Right lobe of liver (tissue), 6 donors: ENCODE measurements at regions not wholly inside any gene's neighbourhood (a gene's known extent, or its start where the extent isn't known, plus 50 kb on each side); places are given as distances from the start of the nearest gene placed in this dataset.

Experiments
- ATAC-seq, 4 donors: fragments of 200-7000 bp; cut with Tn5 transposase; one replicate each; pipeline ENCODE4 v1.9.1; 2020; ENCODE audit warnings: mild to moderate bottlenecking in 4 of 4, moderate library complexity in 4 of 4
- DNase-seq, 3 donors: peaks; one replicate each; pipeline ENCODE4 v3.0.0-alpha.2; 2020
- H3K27ac ChIP-seq, 3 donors: fragments of 200-600 bp; one replicate each; pipeline ENCODE4 v1.8.0; 2022
- H3K27me3 ChIP-seq, 2 donors: fragments of 200-600 bp; one replicate each; pipeline ENCODE4 v1.8.0; 2022
- H3K36me3 ChIP-seq, 4 donors: fragments of 200-600 bp; sonication (generic) in 1 of 4; one replicate each; pipeline versions ENCODE4 v1.5.1 to v1.8.0; 2017 to 2022; ENCODE audit warnings: control low read depth in 1 of 4
- H3K4me1 ChIP-seq, 4 donors: fragments of 200-600 bp; sonication (generic) in 1 of 4; one replicate each; pipeline versions ENCODE4 v1.5.1 to v1.8.0; 2017 to 2022; ENCODE audit warnings: control low read depth in 1 of 4
- H3K4me3 ChIP-seq, 3 donors: fragments of 200-600 bp; one replicate each; pipeline ENCODE4 v1.8.0; 2022
- H3K9me3 ChIP-seq, 4 donors: fragments of 200-600 bp; sonication (generic) in 1 of 4; one replicate each; pipeline versions ENCODE4 v1.5.1 to v1.8.0; 2017 to 2022; ENCODE audit warnings: control low read depth in 1 of 4
- CTCF ChIP-seq, 4 donors: fragments of 200-600 bp in 3 of 4; fragments of 450-650 bp in 1 of 4; IDR thresholded peaks; one replicate each; pipeline versions ENCODE4 v1.5.1 to v1.8.0; 2016 to 2022; ENCODE audit warnings: antibody characterized with exemption in 4 of 4, mild to moderate bottlenecking in 2 of 4
- POLR2A ChIP-seq: fragments of 450-650 bp; IDR thresholded peaks from one replicate; pipeline ENCODE4 v1.6.1; 2017; ENCODE audit warnings: antibody characterized with exemption, mild to moderate bottlenecking
- WGBS: methylation state at CpG from one replicate; pipeline ENCODE4 v1.1.6; 2018; ENCODE audit warnings: low coverage, low lambda C conversion rate; ENCODE audit not compliant: insufficient coverage; ENCODE audit errors: missing lambda C conversion rate; 5-methylcytosine and 5-hydroxymethylcytosine counted together
- intact Hi-C, 2 donors: fragments of 100-400 bp; cut with DNase I; formaldehyde crosslinking; loops; one replicate each; pipeline versions ENCODE4 v1.11.2 to v1.14.1; 2022
- donor health status: DM: no; HTN: yes; CAD: no.
- donor health status: DM: no; HTN: no; CAD: no.
- donor health status: DM: no; HTN: no; CAD: no.
- donor health status: DM: no; HTN: yes; CAD: no.
- donor health status: DM: no; HTN: yes; CAD: no.

- no peaks in the 10 kb centered on the region for H3K9me3 ChIP-seq
- intact Hi-C loops = no loop called here
- no peaks in the 10 kb centered on the region for H3K27me3 ChIP-seq
- H3K4me1 ChIP-seq = no peaks in the 10 kb centered on the region
- WGBS = 84% methylated on average over 3 of the region's 3 CpGs
- no peaks in the 10 kb centered on the region for H3K36me3 ChIP-seq
- no peak overlapping the region for H3K27ac ChIP-seq
- no peak for TF ChIP-seq CTCF (IDR thresholded peaks at IDR 0.05)
- no peak for TF ChIP-seq POLR2A
- H3K4me3 ChIP-seq = no peak overlapping the region
- no peak for ATAC-seq
- no peak for DNase-seq
Measured at GRCh38 chr1:232263452-232263851, 366.5 kb downstream of the SIPA1L2 start.

GRCh38 chr1:232262991-232263390 lies 366.9 kb downstream of the SIPA1L2 start:
- Histone ChIP-seq H3K4me1 (no peaks in the 10 kb centered on the region), H3K36me3 (no peaks in the 10 kb centered on the region), H3K27me3 (no peaks in the 10 kb centered on the region), H3K4me3 (no peak overlapping the region), H3K9me3 (no peaks in the 10 kb centered on the region), H3K27ac (no peak overlapping the region)
- ATAC-seq (no peak), DNase-seq (no peak)
- 85% methylated on average over 2 of the region's 3 CpGs for WGBS
- intact Hi-C loops = no loop called here
- no peak for TF ChIP-seq POLR2A
- no peak for TF ChIP-seq CTCF (IDR thresholded peaks at IDR 0.05)

GRCh38 chr1:232260861-232261260 lies 369.1 kb downstream of the SIPA1L2 start:
- H3K4me1 ChIP-seq = no peaks in the 10 kb centered on the region
- intact Hi-C loops = no loop called here
- ATAC-seq = no peak

GRCh38 chr1:232260045-232260444 lies 369.9 kb downstream of the SIPA1L2 start:
- Histone ChIP-seq H3K9me3 (no peaks in the 10 kb centered on the region), H3K27me3 (no peaks in the 10 kb centered on the region), H3K27ac (no peak overlapping the region), H3K4me1 (no peaks in the 10 kb centered on the region), H3K4me3 (no peak overlapping the region), H3K36me3 (no peaks in the 10 kb centered on the region)
- WGBS = 11% methylated on average over 3 of the region's 3 CpGs
- TF ChIP-seq CTCF (IDR thresholded peaks at IDR 0.05) = no peak
- no peak for TF ChIP-seq POLR2A
- DNase-seq = no peak
- intact Hi-C loops = no loop called here
- ATAC-seq = no peak

More at GRCh38 chr1:232260861-232261260, 369.1 kb downstream of the SIPA1L2 start:
- Histone ChIP-seq H3K36me3 (no peaks in the 10 kb centered on the region), H3K9me3 (no peaks in the 10 kb centered on the region), H3K4me3 (no peak overlapping the region), H3K27ac (no peak overlapping the region), H3K27me3 (no peaks in the 10 kb centered on the region)
- TF ChIP-seq POLR2A (no peak), CTCF (IDR thresholded peaks at IDR 0.05) (no peak)
- WGBS = 69% methylated on average over 7 of the region's 8 CpGs
- no peak for DNase-seq

- Histone ChIP-seq H3K27me3 (no peaks in the 10 kb centered on the region), H3K27ac (no peak overlapping the region), H3K4me3 (no peak overlapping the region), H3K36me3 (no peaks in the 10 kb centered on the region), H3K9me3 (no peaks in the 10 kb centered on the region), H3K4me1 (no peaks in the 10 kb centered on the region)
- 78% methylated on average over 3 of the region's 3 CpGs for WGBS
- no peak for ATAC-seq
- TF ChIP-seq CTCF (IDR thresholded peaks at IDR 0.05) = no peak
- TF ChIP-seq POLR2A = no peak
- intact Hi-C loops = no loop called here
- no peak for DNase-seq
Measured at GRCh38 chr1:232259333-232259732, 370.6 kb downstream of the SIPA1L2 start.
